ENCODE measurements at regions not wholly inside any gene's neighbourhood (a gene's known extent, or its start where the extent isn't known, plus 50 kb on each side); places are given as distances from the start of the nearest gene placed in this dataset.

DNA sequence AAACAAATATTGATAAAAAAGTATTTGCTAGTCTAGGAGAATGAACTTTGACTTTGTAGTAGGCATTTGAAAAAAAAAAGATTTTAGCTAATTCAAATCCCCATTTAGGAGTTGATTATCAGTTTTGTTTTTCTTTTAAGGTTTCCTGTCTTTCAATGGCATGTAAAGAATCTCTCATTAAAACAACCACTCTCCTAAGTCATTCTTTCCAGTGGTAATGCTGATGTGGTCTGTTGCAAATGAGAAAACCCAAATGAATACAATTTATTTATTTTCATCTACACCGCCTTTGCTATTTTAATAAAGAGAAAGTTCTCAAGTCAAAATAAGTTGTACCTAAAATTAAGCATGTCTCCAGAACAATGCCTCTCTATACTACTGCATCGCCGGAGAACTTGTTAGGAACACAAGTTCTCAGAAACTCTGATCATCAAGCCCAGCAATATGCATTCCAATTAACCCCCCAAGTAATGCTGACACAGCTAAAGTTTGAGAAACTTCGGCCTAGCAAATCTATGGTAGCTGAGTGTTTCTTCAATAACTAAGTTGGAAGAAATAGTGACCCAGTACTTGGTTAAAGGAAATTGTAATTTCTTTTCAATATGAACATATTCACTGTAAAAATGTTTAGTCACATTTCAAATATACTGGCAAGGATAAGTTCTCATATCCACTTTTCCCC is 255.1 kb downstream of the PTPRC start:
- H3K4me3 Mint-ChIP-seq, result no peak overlapping the region
- H3K36me3 Mint-ChIP-seq (ENCODE audit: low read depth), result peaks cover 39% of the 10 kb centered on the region
- no peaks in the 10 kb centered on the region for H3K27me3 Mint-ChIP-seq (ENCODE audit: low read depth)
- no peaks in the 10 kb centered on the region for H3K9me3 Mint-ChIP-seq
- TF ChIP-seq, protein P1, sequence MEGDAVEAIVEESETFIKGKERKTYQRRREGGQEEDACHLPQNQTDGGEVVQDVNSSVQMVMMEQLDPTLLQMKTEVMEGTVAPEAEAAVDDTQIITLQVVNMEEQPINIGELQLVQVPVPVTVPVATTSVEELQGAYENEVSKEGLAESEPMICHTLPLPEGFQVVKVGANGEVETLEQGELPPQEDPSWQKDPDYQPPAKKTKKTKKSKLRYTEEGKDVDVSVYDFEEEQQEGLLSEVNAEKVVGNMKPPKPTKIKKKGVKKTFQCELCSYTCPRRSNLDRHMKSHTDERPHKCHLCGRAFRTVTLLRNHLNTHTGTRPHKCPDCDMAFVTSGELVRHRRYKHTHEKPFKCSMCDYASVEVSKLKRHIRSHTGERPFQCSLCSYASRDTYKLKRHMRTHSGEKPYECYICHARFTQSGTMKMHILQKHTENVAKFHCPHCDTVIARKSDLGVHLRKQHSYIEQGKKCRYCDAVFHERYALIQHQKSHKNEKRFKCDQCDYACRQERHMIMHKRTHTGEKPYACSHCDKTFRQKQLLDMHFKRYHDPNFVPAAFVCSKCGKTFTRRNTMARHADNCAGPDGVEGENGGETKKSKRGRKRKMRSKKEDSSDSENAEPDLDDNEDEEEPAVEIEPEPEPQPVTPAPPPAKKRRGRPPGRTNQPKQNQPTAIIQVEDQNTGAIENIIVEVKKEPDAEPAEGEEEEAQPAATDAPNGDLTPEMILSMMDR (IDR thresholded peaks at IDR 0.05; ENCODE audit: unreplicated experiment in 3 of 3), result no peak
- peaks cover 19% of the 10 kb centered on the region for H3K4me1 Mint-ChIP-seq
- peak overlapping the region; percentile 28 to 92 (median 58) for H3K27ac Mint-ChIP-seq

DNA sequence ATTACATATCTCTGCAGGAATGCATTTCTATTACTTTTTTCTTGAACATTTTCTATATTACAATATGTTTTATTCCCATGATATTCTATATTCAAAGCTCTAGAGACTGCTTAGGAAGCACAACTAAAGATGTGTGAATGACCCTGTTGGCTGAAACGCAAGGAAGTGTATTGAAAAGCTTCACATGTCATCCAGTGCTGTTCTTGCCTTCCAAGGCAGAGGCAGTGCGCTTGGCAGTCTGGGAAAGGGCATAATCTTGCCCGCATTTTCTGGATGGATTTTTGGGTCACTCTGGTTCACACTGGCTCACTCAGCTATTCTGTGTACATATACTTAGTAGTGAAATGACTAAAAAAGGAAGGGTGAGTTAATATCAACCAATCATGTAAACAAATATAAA is 262.4 kb downstream of the PTPRC start:
- no peaks in the 10 kb centered on the region for H3K9me3 Mint-ChIP-seq
- peaks cover 36% of the 10 kb centered on the region for H3K36me3 Mint-ChIP-seq (ENCODE audit: low read depth)
- H3K4me1 Mint-ChIP-seq, result peaks cover 39% of the 10 kb centered on the region
- TF ChIP-seq, protein P1 (IDR thresholded peaks at IDR 0.05; ENCODE audit: unreplicated experiment in 3 of 3), result no peak
- H3K4me3 Mint-ChIP-seq, result peak overlapping the region in 1 of 3 experiments; percentile 40
- H3K27ac Mint-ChIP-seq, result peak overlapping the region; percentile 84 to 89 (median 87)
- no peaks in the 10 kb centered on the region for H3K27me3 Mint-ChIP-seq (ENCODE audit: low read depth)

DNA sequence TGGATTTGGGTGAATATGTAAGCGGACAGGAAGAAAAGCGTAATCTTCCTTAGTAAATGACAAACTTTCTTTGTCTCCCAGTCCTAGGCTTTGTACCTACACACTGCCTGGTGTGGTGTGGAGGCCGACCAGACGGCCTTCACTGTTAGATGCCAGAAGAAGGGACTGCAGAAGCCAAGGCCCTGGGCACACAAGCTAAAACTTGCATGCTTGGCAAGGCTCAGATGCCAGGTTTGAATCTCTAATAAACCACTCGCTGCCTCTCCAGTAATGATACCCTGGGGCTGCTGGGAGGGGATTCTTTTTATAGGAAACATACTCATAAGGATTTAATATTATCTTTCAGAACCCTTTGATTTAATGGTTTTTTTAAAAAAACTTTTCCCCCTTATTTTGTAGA is 263.8 kb downstream of the PTPRC start:
- H3K27me3 Mint-ChIP-seq (ENCODE audit: low read depth), result no peaks in the 10 kb centered on the region
- peaks cover 43% of the 10 kb centered on the region for H3K4me1 Mint-ChIP-seq
- peak overlapping the region; percentile 81 to 92 (median 87) for H3K27ac Mint-ChIP-seq
- no peak overlapping the region for H3K4me3 Mint-ChIP-seq
- peaks cover 30% of the 10 kb centered on the region for H3K36me3 Mint-ChIP-seq (ENCODE audit: low read depth)
- TF ChIP-seq, protein P1 (IDR thresholded peaks at IDR 0.05; ENCODE audit: unreplicated experiment in 3 of 3), result no peak
- no peaks in the 10 kb centered on the region for H3K9me3 Mint-ChIP-seq

DNA sequence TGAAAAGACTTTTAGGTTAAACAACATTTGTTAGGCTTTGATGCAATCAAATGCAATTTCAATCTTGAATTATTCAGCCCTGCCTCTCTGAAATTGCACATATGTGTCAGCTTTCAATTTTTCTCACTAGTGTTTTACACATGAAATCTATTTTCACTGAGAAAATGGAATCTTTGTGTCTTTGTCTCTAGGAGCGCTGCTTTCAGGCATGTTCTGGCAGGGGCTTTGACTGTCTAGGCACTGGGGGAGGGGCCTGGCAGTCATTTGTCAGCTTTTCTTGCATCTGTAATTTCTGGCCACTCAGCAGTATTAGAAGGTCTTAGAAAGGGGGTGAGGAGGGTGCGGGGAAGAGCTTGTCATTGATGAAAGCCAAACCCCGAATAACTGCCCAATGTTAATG is 264.4 kb downstream of the PTPRC start:
- TF ChIP-seq, protein P1 (IDR thresholded peaks at IDR 0.05; ENCODE audit: unreplicated experiment in 3 of 3), result no peak
- Mint-ChIP-seq H3K4me3 (peak overlapping the region in 1 of 3 experiments; percentile 36), H3K27me3 (ENCODE audit: low read depth) (no peaks in the 10 kb centered on the region), H3K27ac (peak overlapping the region; percentile 81 to 92 (median 87)), H3K9me3 (no peaks in the 10 kb centered on the region), H3K36me3 (ENCODE audit: low read depth) (peaks cover 28% of the 10 kb centered on the region), H3K4me1 (peaks cover 43% of the 10 kb centered on the region)

DNA sequence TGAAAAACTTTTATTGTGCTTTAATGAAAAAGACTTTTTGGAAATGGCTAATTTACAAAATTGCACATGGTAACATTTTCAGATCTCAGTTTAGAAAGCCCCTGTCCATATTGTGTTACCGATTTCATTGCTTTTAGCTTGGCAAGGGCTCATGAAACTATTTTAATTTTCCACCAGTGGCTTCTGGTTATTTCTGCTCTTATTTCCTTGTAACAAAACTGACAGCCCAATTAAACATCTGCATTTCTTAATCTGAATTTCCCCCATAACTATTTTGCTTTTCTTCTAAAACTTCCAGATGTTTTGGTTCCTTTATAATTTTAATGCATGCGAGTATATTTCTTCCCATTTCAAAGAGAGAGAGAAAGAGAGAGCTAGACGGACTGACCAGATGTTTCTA is 264.8 kb downstream of the PTPRC start:
- Mint-ChIP-seq H3K9me3 (no peaks in the 10 kb centered on the region), H3K4me1 (peaks cover 43% of the 10 kb centered on the region), H3K27me3 (ENCODE audit: low read depth) (no peaks in the 10 kb centered on the region), H3K36me3 (ENCODE audit: low read depth) (peaks cover 25% of the 10 kb centered on the region), H3K27ac (peak overlapping the region; percentile 81 to 92 (median 87)), H3K4me3 (peak overlapping the region in 2 of 3 experiments; percentile 10 to 28)
- TF ChIP-seq, protein P1 (IDR thresholded peaks at IDR 0.05; ENCODE audit: unreplicated experiment in 3 of 3), result no peak

DNA sequence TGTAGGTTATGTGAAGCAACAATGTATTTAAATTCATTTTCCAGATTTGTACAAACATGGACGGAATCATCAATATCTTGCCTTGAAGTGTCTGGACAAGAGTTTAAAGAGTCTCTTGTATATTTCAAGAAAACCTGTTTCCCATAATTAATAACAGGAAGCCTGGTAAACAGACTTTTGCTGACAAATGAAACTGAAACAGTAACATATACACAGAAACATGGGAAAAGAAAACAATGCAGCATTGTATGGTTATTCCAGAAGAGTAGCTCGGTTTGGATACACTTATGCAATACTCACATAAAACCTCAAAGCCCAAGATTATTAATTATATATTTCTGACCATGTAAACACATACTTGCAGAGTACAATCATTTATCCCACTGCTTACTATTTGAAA is 265.5 kb downstream of the PTPRC start:
- TF ChIP-seq, protein P1 (IDR thresholded peaks at IDR 0.05; ENCODE audit: unreplicated experiment in 3 of 3), result no peak
- Mint-ChIP-seq H3K4me1 (peaks cover 43% of the 10 kb centered on the region), H3K27ac (peak overlapping the region; percentile 68 to 87 (median 81)), H3K27me3 (ENCODE audit: low read depth) (no peaks in the 10 kb centered on the region), H3K4me3 (no peak overlapping the region), H3K36me3 (ENCODE audit: low read depth) (peaks cover 20% of the 10 kb centered on the region), H3K9me3 (no peaks in the 10 kb centered on the region)
